GM23338 (cell line): ENCODE measurements at regions not wholly inside any gene's neighbourhood (a gene's known extent, or its start where the extent isn't known, plus 50 kb on each side); places are given as distances from the start of the nearest gene placed in this dataset.

ENCODE experiments used
- ATAC-seq: fragments of 200-7000 bp; cut with Tn5 transposase; 3 replicates; pipeline ENCODE4 v1.9.1; 2020
- DNase-seq: peaks from one replicate; pipeline ENCODE4 v3.0.0-alpha.2; 2015; ENCODE audit warnings: low spot score
- H2AFZ ChIP-seq: fragments of 200-600 bp; sonication (generic); 2 replicates; pipeline ENCODE4 v1.8.0; 2016; ENCODE audit warnings: antibody characterized with exemption, mild to moderate bottlenecking, moderate library complexity
- H3F3A ChIP-seq: fragments of 200-600 bp; sonication (generic); replicated peaks from 2 replicates; pipeline ENCODE4 v1.8.0; 2017; ENCODE audit warnings: antibody characterized with exemption, mixed run types, low read depth
- H3K27ac ChIP-seq: fragments of 200-600 bp; sonication (generic); 2 replicates; pipeline ENCODE4 v1.6.1; 2016; ENCODE audit warnings: low read depth
- H3K27me3 ChIP-seq: fragments of 200-600 bp; sonication (generic); 2 replicates; pipeline ENCODE4 v1.8.0; 2016; ENCODE audit warnings: mild to moderate bottlenecking, mixed run types, moderate library complexity; ENCODE audit not compliant: insufficient read depth
- H3K36me3 ChIP-seq: fragments of 200-600 bp; sonication (generic); 2 replicates; pipeline ENCODE4 v1.8.0; 2016; ENCODE audit warnings: mild to moderate bottlenecking; ENCODE audit not compliant: insufficient read depth
- H3K4me1 ChIP-seq: fragments of 200-600 bp; sonication (generic); 2 replicates; pipeline ENCODE4 v1.8.0; 2016; ENCODE audit warnings: mild to moderate bottlenecking, moderate library complexity; ENCODE audit not compliant: insufficient read depth
- H3K4me2 ChIP-seq: fragments of 200-600 bp; sonication (generic); 2 replicates; pipeline ENCODE4 v1.7.1; 2017; ENCODE audit warnings: mixed run types
- H3K4me3 ChIP-seq: fragments of 200-600 bp; sonication (generic); 2 replicates; pipeline ENCODE4 v1.6.1; 2016; ENCODE audit warnings: mixed run types
- H3K79me2 ChIP-seq: fragments of 200-600 bp; sonication (generic); replicated peaks from 2 replicates; pipeline ENCODE4 v1.8.0; 2017; ENCODE audit warnings: mild to moderate bottlenecking; ENCODE audit not compliant: insufficient read depth
- H3K9me2 ChIP-seq: fragments of 200-600 bp; sonication (generic); 2 replicates; pipeline ENCODE4 v1.8.0; 2017; ENCODE audit not compliant: insufficient read depth
- H4K20me1 ChIP-seq: fragments of 200-600 bp; sonication (generic); replicated peaks from 2 replicates; pipeline ENCODE4 v1.8.0; 2017; ENCODE audit warnings: mild to moderate bottlenecking; ENCODE audit not compliant: insufficient read depth
- H3K27ac Mint-ChIP-seq: 2 replicates; pipeline ENCODE4 v1.8.0; 2020; ENCODE audit warnings: inconsistent platforms, mild to moderate bottlenecking, moderate library complexity, mixed read lengths
- H3K27me3 Mint-ChIP-seq: 3 replicates; pipeline ENCODE4 v1.8.0; 2022; ENCODE audit warnings: low read depth, mild to moderate bottlenecking, moderate library complexity, mixed read lengths, inconsistent platforms; ENCODE audit not compliant: insufficient read depth, poor library complexity
- H3K36me3 Mint-ChIP-seq: 3 replicates; pipeline ENCODE4 v1.8.0; 2021; ENCODE audit warnings: low read depth, mild to moderate bottlenecking, inconsistent platforms, moderate library complexity, mixed read lengths
- H3K4me1 Mint-ChIP-seq: 3 replicates; pipeline ENCODE4 v1.8.0; 2020; ENCODE audit warnings: mild to moderate bottlenecking, inconsistent platforms, mixed read lengths
- H3K4me3 Mint-ChIP-seq: 3 replicates; pipeline ENCODE4 v1.8.0; 2021; ENCODE audit warnings: moderate library complexity, mild to moderate bottlenecking, inconsistent platforms, mixed read lengths
- H3K9me3 Mint-ChIP-seq: 3 replicates; pipeline ENCODE4 v1.8.0; 2020; ENCODE audit warnings: moderate library complexity, mild to moderate bottlenecking, inconsistent platforms, mixed read lengths
- CREB1 ChIP-seq: fragments of 250-450 bp; sonication (Bioruptor Pico); IDR thresholded peaks from 2 replicates; pipeline ENCODE4 v1.5.0; 2020; ENCODE audit warnings: low read depth, mild to moderate bottlenecking, moderate library complexity
- EZH2 ChIP-seq: fragments of 200-600 bp; sonication (generic); IDR thresholded peaks from one replicate; pipeline ENCODE4 v1.8.0; 2017; ENCODE audit warnings: antibody characterized with exemption, mild to moderate bottlenecking, low read depth; ENCODE audit not compliant: unreplicated experiment
- EZH2phosphoT487 ChIP-seq: fragments of 200-600 bp; sonication (generic); IDR thresholded peaks from one replicate; pipeline ENCODE4 v1.8.1; 2018; ENCODE audit warnings: antibody characterized with exemption; ENCODE audit not compliant: unreplicated experiment
- JUNB ChIP-seq: IDR thresholded peaks from one replicate; pipeline ENCODE4 v1.6.1; 2016; ENCODE audit warnings: antibody characterized with exemption; ENCODE audit not compliant: unreplicated experiment
- NANOG ChIP-seq: IDR thresholded peaks from 2 replicates; pipeline ENCODE4 v1.6.1; 2016; ENCODE audit warnings: antibody characterized with exemption, borderline replicate concordance
- POLR2AphosphoS5 ChIP-seq: IDR thresholded peaks from 2 replicates; pipeline ENCODE4 v1.6.1; 2016; ENCODE audit warnings: antibody characterized with exemption, low read depth
- STAT1 ChIP-seq: IDR thresholded peaks from one replicate; pipeline ENCODE4 v1.6.1; 2016; ENCODE audit warnings: antibody characterized with exemption; ENCODE audit not compliant: unreplicated experiment
- ZNF114 ChIP-seq: fragments of 250-450 bp; sonication (Bioruptor Pico); IDR thresholded peaks from 2 replicates; pipeline ENCODE4 v1.5.0; 2020; ENCODE audit warnings: mild to moderate bottlenecking, moderate library complexity
- ZNF331 ChIP-seq: fragments of 250-450 bp; sonication (Bioruptor Pico); IDR thresholded peaks from 2 replicates; pipeline ENCODE4 v1.5.0; 2020; ENCODE audit warnings: low read depth, mild to moderate bottlenecking, moderate library complexity
- TF ChIP-seq, protein P1 (sequence below): IDR thresholded peaks from 2 replicates; pipeline ENCODE4 v1.6.1; 2016; ENCODE audit warnings: antibody characterized with exemption
- TF ChIP-seq, protein P2 (sequence below), 2 experiments: fragments of 200-600 bp in 1 of 2; sonication (generic) in 1 of 2; conservative IDR thresholded peaks; 2 replicates each; pipeline versions ENCODE4 v1.5.1 to v1.6.1; 2016 to 2017; ENCODE audit warnings: antibody characterized with exemption in 2 of 2, low read depth in 2 of 2, mild to moderate bottlenecking in 2 of 2, moderate library complexity in 1 of 2
- TF ChIP-seq, protein P3 (sequence below): fragments of 250-450 bp; sonication (Bioruptor Pico); IDR thresholded peaks from 2 replicates; pipeline ENCODE4 v1.5.0; 2020; ENCODE audit warnings: mild to moderate bottlenecking, moderate library complexity
- TF ChIP-seq, protein P4 (sequence below): IDR thresholded peaks from one replicate; pipeline ENCODE4 v1.6.1; 2018; ENCODE audit warnings: antibody characterized with exemption; ENCODE audit not compliant: unreplicated experiment

DNA sequence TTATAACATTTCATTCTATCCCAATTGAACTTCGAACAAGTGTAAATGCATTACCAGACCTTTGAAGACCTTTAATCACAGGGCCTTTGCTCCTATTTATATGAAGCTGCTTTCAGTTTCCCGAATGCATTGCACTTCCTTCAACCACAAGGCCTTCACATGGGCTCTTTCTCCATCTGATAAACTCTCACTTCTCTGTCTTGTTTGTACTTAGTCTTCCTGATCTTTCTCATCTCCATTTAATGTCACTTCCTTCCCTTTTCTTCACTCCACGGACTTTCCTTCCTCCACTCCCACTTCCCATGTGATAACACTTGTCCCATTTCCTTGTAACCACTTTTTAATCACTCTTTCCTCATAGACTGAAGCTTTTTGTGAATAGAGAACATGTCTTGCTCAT is 74.3 kb upstream of the TNC start:
- Histone ChIP-seq H3K4me2 (no peak overlapping the region), H3K27me3 (no peaks in the 10 kb centered on the region), H3K27ac (no peak overlapping the region), H3K4me1 (peaks cover 20% of the 10 kb centered on the region), H2AFZ (no peak overlapping the region), H4K20me1 (no peaks in the 10 kb centered on the region), H3K36me3 (no peaks in the 10 kb centered on the region), H3K4me3 (no peak overlapping the region), H3F3A (no peaks in the 10 kb centered on the region), H3K79me2 (no peaks in the 10 kb centered on the region), H3K9me2 (no peaks in the 10 kb centered on the region)
- Mint-ChIP-seq H3K4me1 (peaks cover 16% of the 10 kb centered on the region), H3K9me3 (peaks cover 15% of the 10 kb centered on the region; the same call in 2 of the 3 replicates), H3K36me3 (peaks cover 13% of the 10 kb centered on the region), H3K27me3 (peaks cover 3% of the 10 kb centered on the region), H3K4me3 (no peak overlapping the region), H3K27ac (no peak overlapping the region)
- DNase-seq: no peak
- no peak for ATAC-seq
- TF ChIP-seq STAT1: no peak
- no peak for TF ChIP-seq ZNF114 (CRISPR knock-in tag)
- TF ChIP-seq EZH2: no peak
- TF ChIP-seq, protein P1, sequence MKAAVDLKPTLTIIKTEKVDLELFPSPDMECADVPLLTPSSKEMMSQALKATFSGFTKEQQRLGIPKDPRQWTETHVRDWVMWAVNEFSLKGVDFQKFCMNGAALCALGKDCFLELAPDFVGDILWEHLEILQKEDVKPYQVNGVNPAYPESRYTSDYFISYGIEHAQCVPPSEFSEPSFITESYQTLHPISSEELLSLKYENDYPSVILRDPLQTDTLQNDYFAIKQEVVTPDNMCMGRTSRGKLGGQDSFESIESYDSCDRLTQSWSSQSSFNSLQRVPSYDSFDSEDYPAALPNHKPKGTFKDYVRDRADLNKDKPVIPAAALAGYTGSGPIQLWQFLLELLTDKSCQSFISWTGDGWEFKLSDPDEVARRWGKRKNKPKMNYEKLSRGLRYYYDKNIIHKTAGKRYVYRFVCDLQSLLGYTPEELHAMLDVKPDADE: no peak
- TF ChIP-seq, protein P2, sequence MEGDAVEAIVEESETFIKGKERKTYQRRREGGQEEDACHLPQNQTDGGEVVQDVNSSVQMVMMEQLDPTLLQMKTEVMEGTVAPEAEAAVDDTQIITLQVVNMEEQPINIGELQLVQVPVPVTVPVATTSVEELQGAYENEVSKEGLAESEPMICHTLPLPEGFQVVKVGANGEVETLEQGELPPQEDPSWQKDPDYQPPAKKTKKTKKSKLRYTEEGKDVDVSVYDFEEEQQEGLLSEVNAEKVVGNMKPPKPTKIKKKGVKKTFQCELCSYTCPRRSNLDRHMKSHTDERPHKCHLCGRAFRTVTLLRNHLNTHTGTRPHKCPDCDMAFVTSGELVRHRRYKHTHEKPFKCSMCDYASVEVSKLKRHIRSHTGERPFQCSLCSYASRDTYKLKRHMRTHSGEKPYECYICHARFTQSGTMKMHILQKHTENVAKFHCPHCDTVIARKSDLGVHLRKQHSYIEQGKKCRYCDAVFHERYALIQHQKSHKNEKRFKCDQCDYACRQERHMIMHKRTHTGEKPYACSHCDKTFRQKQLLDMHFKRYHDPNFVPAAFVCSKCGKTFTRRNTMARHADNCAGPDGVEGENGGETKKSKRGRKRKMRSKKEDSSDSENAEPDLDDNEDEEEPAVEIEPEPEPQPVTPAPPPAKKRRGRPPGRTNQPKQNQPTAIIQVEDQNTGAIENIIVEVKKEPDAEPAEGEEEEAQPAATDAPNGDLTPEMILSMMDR (conservative IDR thresholded peaks at IDR 0.05; ENCODE audit: low read depth in 2 of 2): no peak
- TF ChIP-seq ZNF331 (CRISPR knock-in tag): no peak
- TF ChIP-seq POLR2AphosphoS5: no peak
- TF ChIP-seq NANOG: no peak
- no peak for TF ChIP-seq JUNB
- no peak for TF ChIP-seq EZH2phosphoT487
- no peak for TF ChIP-seq CREB1 (CRISPR knock-in tag)
- TF ChIP-seq, protein P3, sequence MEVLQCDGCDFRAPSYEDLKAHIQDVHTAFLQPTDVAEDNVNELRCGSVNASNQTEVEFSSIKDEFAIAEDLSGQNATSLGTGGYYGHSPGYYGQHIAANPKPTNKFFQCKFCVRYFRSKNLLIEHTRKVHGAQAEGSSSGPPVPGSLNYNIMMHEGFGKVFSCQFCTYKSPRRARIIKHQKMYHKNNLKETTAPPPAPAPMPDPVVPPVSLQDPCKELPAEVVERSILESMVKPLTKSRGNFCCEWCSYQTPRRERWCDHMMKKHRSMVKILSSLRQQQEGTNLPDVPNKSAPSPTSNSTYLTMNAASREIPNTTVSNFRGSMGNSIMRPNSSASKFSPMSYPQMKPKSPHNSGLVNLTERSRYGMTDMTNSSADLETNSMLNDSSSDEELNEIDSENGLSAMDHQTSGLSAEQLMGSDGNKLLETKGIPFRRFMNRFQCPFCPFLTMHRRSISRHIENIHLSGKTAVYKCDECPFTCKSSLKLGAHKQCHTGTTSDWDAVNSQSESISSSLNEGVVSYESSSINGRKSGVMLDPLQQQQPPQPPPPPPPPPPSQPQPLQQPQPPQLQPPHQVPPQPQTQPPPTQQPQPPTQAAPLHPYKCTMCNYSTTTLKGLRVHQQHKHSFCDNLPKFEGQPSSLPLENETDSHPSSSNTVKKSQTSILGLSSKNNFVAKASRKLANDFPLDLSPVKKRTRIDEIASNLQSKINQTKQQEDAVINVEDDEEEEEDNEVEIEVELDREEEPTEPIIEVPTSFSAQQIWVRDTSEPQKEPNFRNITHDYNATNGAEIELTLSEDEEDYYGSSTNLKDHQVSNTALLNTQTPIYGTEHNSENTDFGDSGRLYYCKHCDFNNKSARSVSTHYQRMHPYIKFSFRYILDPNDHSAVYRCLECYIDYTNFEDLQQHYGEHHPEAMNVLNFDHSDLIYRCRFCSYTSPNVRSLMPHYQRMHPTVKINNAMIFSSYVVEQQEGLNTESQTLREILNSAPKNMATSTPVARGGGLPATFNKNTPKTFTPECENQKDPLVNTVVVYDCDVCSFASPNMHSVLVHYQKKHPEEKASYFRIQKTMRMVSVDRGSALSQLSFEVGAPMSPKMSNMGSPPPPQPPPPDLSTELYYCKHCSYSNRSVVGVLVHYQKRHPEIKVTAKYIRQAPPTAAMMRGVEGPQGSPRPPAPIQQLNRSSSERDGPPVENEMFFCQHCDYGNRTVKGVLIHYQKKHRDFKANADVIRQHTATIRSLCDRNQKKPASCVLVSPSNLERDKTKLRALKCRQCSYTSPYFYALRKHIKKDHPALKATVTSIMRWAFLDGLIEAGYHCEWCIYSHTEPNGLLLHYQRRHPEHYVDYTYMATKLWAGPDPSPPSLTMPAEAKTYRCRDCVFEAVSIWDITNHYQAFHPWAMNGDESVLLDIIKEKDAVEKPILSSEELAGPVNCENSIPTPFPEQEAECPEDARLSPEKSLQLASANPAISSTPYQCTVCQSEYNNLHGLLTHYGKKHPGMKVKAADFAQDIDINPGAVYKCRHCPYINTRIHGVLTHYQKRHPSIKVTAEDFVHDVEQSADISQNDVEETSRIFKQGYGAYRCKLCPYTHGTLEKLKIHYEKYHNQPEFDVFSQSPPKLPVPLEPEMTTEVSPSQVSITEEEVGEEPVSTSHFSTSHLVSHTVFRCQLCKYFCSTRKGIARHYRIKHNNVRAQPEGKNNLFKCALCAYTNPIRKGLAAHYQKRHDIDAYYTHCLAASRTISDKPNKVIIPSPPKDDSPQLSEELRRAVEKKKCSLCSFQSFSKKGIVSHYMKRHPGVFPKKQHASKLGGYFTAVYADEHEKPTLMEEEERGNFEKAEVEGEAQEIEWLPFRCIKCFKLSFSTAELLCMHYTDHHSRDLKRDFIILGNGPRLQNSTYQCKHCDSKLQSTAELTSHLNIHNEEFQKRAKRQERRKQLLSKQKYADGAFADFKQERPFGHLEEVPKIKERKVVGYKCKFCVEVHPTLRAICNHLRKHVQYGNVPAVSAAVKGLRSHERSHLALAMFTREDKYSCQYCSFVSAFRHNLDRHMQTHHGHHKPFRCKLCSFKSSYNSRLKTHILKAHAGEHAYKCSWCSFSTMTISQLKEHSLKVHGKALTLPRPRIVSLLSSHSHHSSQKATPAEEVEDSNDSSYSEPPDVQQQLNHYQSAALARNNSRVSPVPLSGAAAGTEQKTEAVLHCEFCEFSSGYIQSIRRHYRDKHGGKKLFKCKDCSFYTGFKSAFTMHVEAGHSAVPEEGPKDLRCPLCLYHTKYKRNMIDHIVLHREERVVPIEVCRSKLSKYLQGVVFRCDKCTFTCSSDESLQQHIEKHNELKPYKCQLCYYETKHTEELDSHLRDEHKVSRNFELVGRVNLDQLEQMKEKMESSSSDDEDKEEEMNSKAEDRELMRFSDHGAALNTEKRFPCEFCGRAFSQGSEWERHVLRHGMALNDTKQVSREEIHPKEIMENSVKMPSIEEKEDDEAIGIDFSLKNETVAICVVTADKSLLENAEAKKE (CRISPR knock-in tag): no peak
- TF ChIP-seq, protein P4, sequence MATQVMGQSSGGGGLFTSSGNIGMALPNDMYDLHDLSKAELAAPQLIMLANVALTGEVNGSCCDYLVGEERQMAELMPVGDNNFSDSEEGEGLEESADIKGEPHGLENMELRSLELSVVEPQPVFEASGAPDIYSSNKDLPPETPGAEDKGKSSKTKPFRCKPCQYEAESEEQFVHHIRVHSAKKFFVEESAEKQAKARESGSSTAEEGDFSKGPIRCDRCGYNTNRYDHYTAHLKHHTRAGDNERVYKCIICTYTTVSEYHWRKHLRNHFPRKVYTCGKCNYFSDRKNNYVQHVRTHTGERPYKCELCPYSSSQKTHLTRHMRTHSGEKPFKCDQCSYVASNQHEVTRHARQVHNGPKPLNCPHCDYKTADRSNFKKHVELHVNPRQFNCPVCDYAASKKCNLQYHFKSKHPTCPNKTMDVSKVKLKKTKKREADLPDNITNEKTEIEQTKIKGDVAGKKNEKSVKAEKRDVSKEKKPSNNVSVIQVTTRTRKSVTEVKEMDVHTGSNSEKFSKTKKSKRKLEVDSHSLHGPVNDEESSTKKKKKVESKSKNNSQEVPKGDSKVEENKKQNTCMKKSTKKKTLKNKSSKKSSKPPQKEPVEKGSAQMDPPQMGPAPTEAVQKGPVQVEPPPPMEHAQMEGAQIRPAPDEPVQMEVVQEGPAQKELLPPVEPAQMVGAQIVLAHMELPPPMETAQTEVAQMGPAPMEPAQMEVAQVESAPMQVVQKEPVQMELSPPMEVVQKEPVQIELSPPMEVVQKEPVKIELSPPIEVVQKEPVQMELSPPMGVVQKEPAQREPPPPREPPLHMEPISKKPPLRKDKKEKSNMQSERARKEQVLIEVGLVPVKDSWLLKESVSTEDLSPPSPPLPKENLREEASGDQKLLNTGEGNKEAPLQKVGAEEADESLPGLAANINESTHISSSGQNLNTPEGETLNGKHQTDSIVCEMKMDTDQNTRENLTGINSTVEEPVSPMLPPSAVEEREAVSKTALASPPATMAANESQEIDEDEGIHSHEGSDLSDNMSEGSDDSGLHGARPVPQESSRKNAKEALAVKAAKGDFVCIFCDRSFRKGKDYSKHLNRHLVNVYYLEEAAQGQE: no peak
